ENCODE measurements at regions not wholly inside any gene's neighbourhood (a gene's known extent, or its start where the extent isn't known, plus 50 kb on each side); places are given as distances from the start of the nearest gene placed in this dataset.

- ChIA-PET POLR2A (no interaction called here), CTCF (no interaction called here)
- no peaks in the 10 kb centered on the region for H3K36me3 ChIP-seq (ENCODE audit: control insufficient read depth, insufficient read depth, low read length)
- no peaks in the 10 kb centered on the region for H3K9me3 ChIP-seq
- no peak overlapping the region for H3K4me3 ChIP-seq (ENCODE audit: low read depth, low read length)
- H3K27me3 ChIP-seq (replicated peaks; ENCODE audit: control insufficient read depth, insufficient read depth, low read length) = no peaks in the 10 kb centered on the region
- DNase-seq = no peak
- peaks cover 4% of the 10 kb centered on the region; the same call in 1 of the 2 replicates for H3K4me1 ChIP-seq
- no peaks in the 10 kb centered on the region for H3K27me3 Mint-ChIP-seq (ENCODE audit: insufficient read depth, unreplicated experiment)
- no peaks in the 10 kb centered on the region for H3K36me3 Mint-ChIP-seq (ENCODE audit: insufficient read depth, unreplicated experiment)
- H3K27ac Mint-ChIP-seq (ENCODE audit: unreplicated experiment) = no peak overlapping the region
- BruUV-seq (replicated peaks) = no TSS peak
- peaks cover 19% of the 10 kb centered on the region for H3K9me3 Mint-ChIP-seq (ENCODE audit: unreplicated experiment)
- TF ChIP-seq, protein P1, sequence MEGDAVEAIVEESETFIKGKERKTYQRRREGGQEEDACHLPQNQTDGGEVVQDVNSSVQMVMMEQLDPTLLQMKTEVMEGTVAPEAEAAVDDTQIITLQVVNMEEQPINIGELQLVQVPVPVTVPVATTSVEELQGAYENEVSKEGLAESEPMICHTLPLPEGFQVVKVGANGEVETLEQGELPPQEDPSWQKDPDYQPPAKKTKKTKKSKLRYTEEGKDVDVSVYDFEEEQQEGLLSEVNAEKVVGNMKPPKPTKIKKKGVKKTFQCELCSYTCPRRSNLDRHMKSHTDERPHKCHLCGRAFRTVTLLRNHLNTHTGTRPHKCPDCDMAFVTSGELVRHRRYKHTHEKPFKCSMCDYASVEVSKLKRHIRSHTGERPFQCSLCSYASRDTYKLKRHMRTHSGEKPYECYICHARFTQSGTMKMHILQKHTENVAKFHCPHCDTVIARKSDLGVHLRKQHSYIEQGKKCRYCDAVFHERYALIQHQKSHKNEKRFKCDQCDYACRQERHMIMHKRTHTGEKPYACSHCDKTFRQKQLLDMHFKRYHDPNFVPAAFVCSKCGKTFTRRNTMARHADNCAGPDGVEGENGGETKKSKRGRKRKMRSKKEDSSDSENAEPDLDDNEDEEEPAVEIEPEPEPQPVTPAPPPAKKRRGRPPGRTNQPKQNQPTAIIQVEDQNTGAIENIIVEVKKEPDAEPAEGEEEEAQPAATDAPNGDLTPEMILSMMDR (IDR thresholded peaks at IDR 0.05; ENCODE audit: insufficient read depth in 1 of 2, low read depth in 1 of 2, low read length in 1 of 2, severe bottlenecking in 1 of 2, unreplicated experiment in 1 of 2) = no peak
- H3K4me3 Mint-ChIP-seq (ENCODE audit: unreplicated experiment) = no peak overlapping the region
- intact Hi-C loops (cut with micrococcal nuclease; ENCODE audit: unreplicated experiment) = no loop called here
- H3K4me1 Mint-ChIP-seq (ENCODE audit: low read depth, unreplicated experiment) = peaks cover 7% of the 10 kb centered on the region
Observed at GRCh38 chr4:116064331-116064730, 950.9 kb upstream of the NDST4 start.

DNA sequence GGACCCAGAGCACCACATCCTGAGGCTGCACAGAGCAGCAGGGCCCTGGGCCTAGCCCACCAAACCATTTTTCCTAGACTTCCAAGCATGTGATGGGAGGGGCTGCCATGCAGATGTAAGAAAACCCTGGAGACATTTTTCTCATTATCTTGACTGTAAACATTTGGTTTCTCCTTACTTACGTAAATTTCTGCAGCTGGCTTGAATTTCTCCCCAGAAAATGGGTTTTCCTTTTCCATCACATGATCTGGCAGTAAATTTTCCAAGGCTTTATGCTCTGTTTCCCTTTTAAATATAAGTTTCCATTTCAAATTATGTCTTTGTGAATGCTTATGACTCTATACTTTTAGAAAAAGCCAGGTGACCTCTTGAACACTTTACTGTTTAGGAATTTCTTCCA, 945.9 kb upstream of the NDST4 start:
- Histone ChIP-seq H3K36me3 (ENCODE audit: control insufficient read depth, insufficient read depth, low read length) (no peaks in the 10 kb centered on the region), H3K9me3 (no peaks in the 10 kb centered on the region), H3K4me1 (no peaks in the 10 kb centered on the region), H3K27me3 (replicated peaks; ENCODE audit: control insufficient read depth, insufficient read depth, low read length) (no peaks in the 10 kb centered on the region), H3K4me3 (ENCODE audit: low read depth, low read length) (no peak overlapping the region)
- Mint-ChIP-seq H3K27ac (ENCODE audit: unreplicated experiment) (no peak overlapping the region), H3K27me3 (ENCODE audit: insufficient read depth, unreplicated experiment) (no peaks in the 10 kb centered on the region), H3K9me3 (ENCODE audit: unreplicated experiment) (peaks cover 10% of the 10 kb centered on the region), H3K36me3 (ENCODE audit: insufficient read depth, unreplicated experiment) (no peaks in the 10 kb centered on the region), H3K4me1 (ENCODE audit: low read depth, unreplicated experiment) (no peaks in the 10 kb centered on the region), H3K4me3 (ENCODE audit: unreplicated experiment) (no peak overlapping the region)
- ChIA-PET CTCF (interaction anchor here (0.6 kb wide), 1 partner anchor 99 kb away, joined by 3 read pairs; no protein-coding TSS in a partner anchor), POLR2A (no interaction called here)
- no TSS peak for BruUV-seq (replicated peaks)
- DNase-seq = no peak
- TF ChIP-seq, protein P1 (IDR thresholded peaks at IDR 0.05; ENCODE audit: insufficient read depth in 1 of 2, low read depth in 1 of 2, low read length in 1 of 2, severe bottlenecking in 1 of 2, unreplicated experiment in 1 of 2) = no peak
- intact Hi-C loops (cut with micrococcal nuclease; ENCODE audit: unreplicated experiment) = no loop called here

GRCh38 chr4:116058129-116058528, 944.7 kb upstream of the NDST4 start:
- no peaks in the 10 kb centered on the region for H3K9me3 ChIP-seq
- peaks cover 10% of the 10 kb centered on the region for H3K9me3 Mint-ChIP-seq (ENCODE audit: unreplicated experiment)
- H3K4me1 ChIP-seq = no peaks in the 10 kb centered on the region
- H3K36me3 ChIP-seq (ENCODE audit: control insufficient read depth, insufficient read depth, low read length) = no peaks in the 10 kb centered on the region
- H3K27ac Mint-ChIP-seq (ENCODE audit: unreplicated experiment) = no peak overlapping the region
- intact Hi-C loops (cut with micrococcal nuclease; ENCODE audit: unreplicated experiment) = no loop called here
- no peaks in the 10 kb centered on the region for H3K4me1 Mint-ChIP-seq (ENCODE audit: low read depth, unreplicated experiment)
- no peaks in the 10 kb centered on the region for H3K27me3 Mint-ChIP-seq (ENCODE audit: insufficient read depth, unreplicated experiment)
- no peaks in the 10 kb centered on the region for H3K36me3 Mint-ChIP-seq (ENCODE audit: insufficient read depth, unreplicated experiment)
- TF ChIP-seq, protein P1 (IDR thresholded peaks at IDR 0.05; ENCODE audit: insufficient read depth in 1 of 2, low read depth in 1 of 2, low read length in 1 of 2, severe bottlenecking in 1 of 2, unreplicated experiment in 1 of 2) = no peak
- CTCF ChIA-PET = interaction anchor here (1.1 kb wide), 1 partner anchor 92 kb away, joined by 3 read pairs; no protein-coding TSS in a partner anchor
- H3K4me3 Mint-ChIP-seq (ENCODE audit: unreplicated experiment) = no peak overlapping the region
- no peak for DNase-seq
- H3K27me3 ChIP-seq (replicated peaks; ENCODE audit: control insufficient read depth, insufficient read depth, low read length) = no peaks in the 10 kb centered on the region
- POLR2A ChIA-PET = no interaction called here
- H3K4me3 ChIP-seq (ENCODE audit: low read depth, low read length) = no peak overlapping the region
- BruUV-seq (replicated peaks) = no TSS peak
